ENCODE measurements at regions not wholly inside any gene's neighbourhood (a gene's known extent, or its start where the extent isn't known, plus 50 kb on each side); places are given as distances from the start of the nearest gene placed in this dataset.

DNA sequence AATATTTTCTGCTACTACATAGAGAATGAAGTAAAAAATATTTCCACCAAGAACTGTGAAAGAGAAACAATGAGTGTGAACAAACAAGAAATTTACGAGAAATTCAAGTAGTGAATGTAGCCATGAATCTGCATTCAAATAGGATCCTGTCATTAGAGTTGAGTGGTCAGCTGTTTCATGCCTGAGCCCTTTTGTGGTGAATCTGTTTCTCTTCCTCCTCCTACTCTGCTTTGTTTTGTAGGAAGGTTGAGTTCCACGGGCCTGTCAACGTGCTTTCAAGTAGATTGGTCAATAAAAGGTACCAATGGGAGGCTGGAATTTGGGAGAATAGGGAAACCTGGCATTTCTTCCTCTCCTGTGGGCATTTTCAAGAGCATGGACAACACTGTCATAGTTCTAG is 1749.6 kb upstream of the FLRT2 start:
- no peak for FAIRE-seq

DNA sequence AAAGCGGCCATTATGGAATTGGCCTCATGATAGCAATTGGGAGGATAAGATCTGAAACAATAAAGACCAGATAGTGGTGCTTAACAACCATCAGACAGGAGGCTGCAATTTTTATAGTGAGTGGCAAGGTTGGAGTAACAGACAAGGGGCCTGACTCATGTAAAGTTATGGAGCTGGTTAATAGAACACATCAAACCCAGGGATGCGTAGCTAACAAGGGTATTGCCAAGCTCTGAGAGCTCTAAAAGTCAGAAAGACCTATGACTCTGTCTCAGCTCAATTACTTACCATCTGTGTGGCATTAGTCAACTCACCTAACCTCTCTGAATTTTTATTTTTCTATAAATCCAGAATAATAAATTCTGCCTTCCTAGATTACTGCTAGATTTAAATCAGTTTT is 1731.5 kb upstream of the FLRT2 start:
- no peak for FAIRE-seq

DNA sequence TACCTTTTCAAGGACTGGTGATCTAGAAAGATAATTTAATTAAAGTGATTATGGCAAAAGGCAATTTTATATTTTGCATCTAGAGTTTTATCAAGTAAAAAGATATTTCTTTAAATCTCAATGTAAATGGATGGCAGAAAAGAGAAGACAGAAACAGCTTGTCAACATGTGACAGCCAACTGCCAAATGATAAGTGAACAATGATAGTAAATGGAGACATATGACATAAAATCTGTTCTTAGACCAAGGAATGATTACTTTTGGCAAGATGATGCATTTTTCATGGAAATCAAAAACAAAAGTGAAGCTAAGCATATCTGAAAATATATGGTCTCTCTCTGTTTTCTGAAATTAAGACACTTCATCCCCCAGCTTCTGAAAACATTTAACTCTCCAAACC is 1730.7 kb upstream of the FLRT2 start:
- FAIRE-seq: no peak

DNA sequence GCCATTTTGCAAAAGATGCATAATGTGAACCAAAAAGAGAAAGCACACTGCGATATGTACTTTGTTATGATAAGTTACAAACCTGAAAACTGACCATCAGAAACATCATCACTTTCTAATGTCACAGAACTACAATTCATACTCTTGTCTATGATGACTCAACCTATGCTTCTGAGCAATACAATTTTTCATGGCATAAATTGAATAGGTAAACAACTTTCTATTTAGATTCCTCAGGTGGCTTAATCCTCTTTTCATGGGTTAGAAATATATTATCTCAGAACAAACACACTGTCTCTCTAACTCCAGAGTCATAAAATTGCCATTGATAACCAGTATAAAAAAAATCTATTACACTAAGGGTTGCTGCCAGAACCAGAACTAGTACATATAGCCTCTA is 1715.0 kb upstream of the FLRT2 start:
- no peak for FAIRE-seq

DNA sequence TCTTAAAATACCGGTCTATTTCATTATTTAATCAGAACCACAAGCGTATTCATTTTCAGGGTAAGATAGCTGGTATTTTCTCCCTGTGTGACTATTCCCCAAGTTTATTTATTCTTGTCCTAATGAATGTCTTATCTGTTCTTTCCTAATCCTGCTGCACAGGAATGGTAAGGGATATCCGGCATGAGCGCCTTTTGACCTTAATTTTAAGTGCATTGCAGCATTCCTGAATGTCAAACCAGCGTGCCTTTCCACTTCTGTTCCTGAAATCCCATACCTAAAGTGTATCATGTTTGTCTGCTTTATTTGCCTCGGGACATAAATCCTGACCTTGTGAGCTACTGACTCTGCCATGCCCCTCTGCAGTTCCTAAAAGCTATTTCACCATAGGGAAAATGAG is 1713.2 kb upstream of the FLRT2 start:
- no peak for FAIRE-seq

DNA sequence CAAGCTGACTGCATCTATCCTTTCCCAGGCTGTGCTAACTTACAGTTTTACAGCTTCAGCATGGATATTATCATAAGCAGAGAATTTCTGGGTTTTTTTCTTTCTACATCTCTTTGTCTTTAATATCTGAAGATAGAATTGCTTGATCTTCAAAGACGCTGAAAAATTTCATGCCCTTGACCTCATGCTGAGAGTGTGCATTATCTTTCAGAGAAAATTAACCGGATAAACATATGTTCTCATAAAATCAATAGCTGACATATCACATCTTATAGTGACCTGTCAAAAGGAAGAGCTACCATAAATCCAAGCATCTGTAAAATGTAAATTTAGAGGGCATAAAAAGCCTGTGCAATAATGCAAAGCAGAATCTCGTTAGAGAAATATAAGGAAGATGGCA is 1704.1 kb upstream of the FLRT2 start:
- no peak for FAIRE-seq

DNA sequence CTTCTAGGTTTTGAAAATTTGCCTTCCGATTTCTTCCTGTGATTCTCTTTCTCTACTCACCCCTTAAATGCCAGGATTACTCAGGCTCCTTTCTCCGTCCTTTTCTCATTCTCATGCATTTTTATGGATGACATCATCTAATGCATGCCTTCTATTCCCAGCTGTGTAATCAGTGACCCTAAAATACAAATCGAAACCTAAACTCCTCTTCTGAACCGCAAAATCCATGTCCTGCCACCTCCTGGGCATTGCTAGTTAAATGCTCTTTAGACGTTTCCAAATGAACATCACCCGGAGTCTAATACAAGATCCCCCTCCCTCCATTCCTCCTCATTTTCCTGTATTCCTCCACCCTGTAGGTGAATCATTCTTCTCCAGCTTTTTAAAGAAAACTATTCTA is 1703.1 kb upstream of the FLRT2 start:
- no peak for FAIRE-seq

DNA sequence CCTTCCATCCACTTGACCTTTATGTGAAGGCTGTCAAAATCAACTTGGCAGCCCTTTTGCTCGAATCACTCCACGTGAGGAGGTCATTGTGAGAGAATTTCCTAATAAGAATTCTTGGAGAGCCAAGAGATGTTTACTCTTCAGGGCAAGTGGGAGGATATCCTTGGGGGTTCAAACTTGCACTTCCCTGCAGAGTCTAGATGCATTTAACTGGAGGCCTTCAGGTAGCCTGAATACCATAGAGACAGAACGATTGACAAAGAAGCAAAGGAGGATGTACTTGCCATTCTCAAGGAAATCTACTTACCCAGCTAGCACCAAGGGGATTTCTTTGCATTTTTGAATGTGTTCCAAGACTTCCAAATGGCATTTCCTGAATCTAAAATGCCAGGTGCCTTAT is 1702.6 kb upstream of the FLRT2 start:
- no peak for FAIRE-seq

DNA sequence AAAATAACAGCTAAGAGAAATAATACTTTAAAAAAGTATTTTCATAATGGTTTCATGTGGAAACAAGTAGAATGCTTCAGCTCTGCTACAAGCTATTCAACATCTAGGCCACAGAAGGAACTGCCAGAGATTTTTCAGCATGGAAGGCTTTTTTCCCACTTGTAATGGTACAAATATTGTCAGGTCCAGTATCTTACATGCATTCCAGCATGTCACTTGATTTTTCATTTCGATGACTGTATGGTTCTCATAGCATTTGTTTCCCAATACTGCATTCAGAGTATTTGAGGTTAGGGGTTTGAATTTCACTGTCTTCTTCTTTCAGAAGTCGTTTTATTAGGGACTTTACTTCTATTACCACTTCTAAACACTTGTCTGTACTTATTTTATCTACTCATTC is 1701.5 kb upstream of the FLRT2 start:
- FAIRE-seq: no peak

DNA sequence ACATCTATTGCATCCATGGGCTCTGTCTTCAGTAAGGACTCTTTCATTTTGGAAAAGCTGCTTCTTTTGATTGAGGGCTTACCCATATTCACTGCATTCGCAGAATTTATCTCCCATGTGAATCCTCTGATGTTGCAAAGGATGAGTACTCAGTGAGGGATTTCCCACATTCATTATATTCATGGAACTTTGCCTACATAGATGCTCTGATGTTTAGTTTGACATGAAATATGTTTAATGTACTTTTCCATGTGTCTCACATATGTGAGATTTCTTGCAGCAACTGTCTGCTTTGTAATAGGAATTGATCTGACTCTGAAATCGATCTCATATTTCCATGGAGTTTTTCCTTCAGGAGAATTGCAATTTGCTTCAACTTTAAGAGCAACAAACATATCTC is 1699.6 kb upstream of the FLRT2 start:
- no peak for FAIRE-seq

DNA sequence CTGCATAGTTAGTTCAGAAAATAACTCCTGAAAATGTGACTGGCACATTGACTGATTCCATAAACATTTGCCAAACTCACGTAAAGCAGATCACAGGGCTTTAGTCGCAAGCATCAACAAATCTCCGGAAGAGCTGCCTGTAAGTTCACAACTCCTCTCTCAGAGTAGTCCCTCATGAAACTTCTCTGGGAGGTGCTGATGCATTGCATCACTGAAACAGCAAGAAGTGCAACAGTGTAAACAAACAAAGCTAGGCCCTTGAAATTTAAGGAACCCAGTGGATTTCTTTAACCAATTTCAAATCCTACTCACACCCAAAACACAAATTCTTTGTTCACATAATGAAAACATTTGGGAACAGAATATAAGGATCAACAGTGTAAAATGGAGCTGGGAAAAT is 1691.7 kb upstream of the FLRT2 start:
- FAIRE-seq: no peak

DNA sequence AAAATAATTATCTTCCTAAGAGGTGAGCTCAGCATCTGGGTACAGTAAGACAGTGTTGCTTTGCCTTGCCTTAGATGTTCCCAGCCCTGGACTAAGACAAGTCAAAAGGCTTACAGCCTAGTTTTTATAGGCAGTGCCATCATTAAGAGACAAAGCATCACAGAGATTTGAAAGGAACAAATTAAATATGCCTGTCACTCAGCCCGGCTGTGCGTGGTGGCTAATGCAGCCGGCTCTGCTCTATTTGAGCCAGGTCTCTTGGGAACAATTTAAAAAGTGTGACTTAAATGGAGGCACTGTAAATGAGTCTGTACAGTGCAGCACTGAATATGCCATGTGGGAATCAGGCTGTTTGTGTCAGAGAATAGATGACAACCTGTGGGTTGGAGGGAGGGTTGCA is 1687.4 kb upstream of the FLRT2 start:
- FAIRE-seq: no peak

DNA sequence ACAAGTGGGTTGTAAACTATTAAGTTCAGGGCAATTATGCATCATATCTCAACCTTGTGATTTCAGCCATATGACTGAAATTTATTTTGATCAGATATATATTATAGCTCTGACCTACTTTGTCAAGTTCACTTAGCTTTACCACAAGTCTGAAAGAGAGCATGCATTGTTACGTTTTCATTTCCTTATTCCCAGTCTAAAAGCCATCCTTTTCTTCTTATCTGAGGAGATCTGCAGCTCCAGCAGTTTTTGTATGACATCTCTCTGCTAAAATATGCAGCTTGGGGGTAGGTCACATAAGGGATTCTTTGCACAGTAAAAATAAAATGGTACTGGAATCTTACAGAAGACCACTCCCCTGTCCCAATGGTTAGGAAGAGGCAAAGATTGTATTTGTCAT is 1682.8 kb upstream of the FLRT2 start:
- FAIRE-seq: no peak

DNA sequence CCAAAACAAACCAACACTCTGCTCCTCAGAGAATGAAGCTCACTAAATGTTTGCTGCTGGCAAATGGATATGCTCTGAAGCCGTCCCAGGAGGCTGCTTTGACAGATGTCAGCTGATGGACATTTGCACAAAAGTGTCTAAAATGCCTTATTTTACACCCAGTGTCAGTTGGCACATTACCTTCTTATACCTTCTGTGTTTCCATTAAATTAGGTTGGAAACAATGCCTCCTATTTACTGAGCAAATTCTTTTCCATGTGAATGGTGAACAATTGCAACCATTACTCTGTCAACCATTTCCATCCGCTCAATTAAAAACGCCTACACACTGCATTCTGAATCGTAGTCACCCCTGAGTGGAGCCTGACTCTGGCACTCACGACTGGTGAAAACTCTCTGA is 1679.9 kb upstream of the FLRT2 start:
- FAIRE-seq: no peak

DNA sequence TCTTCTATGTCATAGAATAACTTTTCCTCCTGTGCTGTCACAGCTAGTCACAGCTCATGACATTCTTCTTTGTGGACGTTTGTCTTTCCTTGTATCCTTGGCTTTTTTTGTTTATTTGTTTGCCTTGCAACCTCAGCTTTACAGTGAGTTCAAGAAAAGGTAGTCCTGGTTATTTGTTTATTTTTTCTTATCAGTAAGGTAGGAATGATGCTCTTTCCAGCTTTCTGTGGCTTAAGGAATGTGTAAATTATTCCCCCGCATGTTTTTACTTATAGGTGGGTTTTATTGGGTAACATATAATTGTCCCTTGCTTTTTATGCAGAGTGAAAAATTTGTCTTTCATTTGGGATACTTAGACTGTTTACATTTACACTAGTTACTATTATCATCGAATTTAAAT is 1673.6 kb upstream of the FLRT2 start:
- no peak for FAIRE-seq

DNA sequence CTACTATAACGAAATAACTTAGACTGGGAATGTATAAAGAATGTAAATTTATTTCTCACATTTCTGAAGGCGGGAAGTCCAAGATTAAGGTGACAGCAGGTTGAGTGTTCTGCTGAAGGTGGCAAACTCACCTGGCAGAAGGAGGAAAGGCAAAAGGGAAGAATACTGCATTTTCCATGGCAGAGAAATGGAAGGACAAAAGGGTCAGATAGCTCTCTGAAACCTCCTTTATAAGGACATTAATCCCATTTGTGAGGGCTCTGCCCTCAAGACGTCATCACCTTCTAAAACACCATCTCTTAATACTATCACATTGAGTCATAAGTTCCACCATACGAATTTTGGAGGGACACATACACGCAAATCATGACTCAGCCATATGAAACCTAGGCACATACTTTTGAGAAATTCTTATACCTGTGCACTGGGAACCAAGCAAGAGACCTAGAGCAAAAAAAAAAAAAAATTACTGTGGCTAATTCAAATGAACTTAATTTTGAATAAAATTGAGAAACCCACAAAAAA is 1669.3 kb upstream of the FLRT2 start:
- FAIRE-seq: no peak

DNA sequence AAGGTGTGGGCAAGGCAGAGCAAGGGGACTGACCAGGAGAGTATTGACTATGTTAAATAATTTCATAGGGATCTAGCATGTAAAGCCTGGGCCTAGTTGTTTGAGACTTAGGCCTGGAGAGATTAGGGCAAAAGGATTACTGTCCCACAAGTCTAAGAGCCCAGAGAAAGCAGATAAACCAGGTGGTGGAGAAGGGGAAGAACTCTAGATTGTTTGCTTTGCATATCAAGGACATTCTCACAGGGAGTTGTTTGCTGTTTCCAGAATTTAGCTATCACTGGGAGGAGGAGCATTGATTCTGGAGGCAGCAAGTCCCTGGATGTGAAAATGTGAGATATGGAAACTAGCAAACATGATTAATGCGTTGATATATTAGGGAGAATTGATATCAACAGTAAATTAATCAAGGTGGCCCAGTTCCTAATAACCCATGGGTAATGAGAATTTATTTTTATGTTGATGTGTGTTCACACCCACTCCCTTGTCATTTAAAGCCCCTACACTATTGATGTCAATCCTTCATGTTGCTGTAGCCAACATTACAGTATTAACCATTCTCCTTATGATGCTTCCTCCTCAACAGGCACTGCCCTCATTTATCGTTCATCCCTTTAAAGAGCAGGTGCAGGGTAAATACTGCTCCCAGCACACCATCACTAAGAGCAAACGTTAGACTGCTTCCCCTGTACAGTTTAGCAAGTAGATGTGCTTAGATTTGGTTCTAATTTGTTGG is 1666.7 kb upstream of the FLRT2 start:
- peak; percentile 9 for FAIRE-seq

DNA sequence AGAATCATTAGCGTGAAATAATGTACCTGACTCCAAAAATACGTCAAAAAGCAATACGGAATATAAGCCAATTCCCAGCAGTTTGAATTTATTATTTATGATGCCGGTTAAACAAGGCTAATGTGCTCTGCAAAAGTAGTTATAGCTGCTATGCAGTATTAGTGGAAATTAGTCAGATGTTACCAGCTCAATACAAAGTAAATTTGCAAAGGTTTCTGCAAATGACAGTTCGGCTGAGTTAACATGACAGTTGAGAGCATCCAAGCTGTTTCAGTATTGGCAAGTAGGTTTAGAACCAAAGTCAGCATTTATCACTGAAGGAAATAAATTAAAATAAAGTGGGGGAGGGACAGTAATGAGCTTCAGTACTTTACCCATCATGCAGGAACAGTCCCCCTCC is 1665.8 kb upstream of the FLRT2 start:
- FAIRE-seq: peak; percentile 92

DNA sequence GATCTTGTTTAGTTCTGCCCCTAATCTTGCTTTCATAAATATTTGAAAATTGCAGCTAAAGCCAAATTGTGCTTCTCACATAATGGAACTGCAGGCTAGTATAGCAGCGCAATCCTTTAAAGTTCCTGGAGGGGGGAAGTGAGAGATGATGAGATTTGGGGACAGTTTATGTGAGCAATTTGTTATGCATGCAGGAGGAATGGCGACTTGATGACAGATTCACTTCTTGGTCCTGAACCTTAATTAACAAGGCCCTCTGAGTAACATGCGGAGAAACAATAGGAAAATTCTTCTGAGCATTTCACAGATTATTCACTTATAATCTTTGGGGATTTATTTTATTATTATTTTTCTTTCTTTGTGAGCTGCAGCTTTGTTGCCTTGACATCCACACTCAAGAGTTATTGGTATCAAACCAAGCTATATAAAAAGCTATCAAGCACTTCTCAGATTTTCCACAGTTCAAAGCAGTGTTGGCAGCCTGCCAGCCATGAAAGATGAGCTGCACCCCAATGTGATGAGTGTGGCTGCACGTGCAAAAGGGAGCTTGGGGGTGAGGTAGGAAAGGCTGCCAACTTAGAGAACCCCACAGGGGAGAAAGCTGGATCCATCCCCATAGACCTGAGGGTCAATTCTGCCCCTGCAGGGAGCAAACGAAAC is 1662.2 kb upstream of the FLRT2 start:
- no peak for FAIRE-seq

DNA sequence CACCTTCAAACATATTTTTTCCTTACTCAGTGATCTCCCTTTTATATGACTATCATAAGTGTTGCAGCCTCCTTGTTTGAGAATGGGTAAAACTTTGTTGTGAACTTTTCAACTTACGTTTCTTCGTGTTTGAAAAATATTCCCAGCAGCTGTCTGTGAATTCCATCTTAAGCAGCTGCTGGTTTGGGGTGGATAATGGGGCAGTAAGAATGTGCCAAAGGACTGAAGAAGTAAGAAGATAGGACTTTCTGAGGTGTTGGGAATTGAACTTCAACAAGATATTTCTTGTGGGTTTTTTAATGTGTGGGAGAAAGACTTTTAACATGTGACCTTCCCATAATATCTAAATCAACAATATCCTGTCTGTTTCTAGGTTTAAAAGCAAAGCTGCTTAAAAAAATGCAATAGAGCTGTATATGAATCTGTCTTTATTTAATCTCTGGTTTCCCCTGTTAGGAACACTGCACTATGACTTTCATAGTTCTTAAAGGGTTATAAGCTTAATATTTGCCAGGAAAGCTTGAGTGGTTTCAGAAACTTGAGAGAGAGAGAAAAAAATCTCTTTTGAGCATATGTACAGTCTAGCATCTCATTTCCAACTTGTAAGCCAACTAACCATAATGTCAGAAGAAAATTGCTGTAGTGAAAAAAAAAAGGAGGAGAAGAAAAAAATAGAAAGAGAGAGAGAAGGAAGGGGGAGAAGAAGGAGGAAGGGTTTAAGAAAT is 1659.2 kb upstream of the FLRT2 start:
- FAIRE-seq: no peak

DNA sequence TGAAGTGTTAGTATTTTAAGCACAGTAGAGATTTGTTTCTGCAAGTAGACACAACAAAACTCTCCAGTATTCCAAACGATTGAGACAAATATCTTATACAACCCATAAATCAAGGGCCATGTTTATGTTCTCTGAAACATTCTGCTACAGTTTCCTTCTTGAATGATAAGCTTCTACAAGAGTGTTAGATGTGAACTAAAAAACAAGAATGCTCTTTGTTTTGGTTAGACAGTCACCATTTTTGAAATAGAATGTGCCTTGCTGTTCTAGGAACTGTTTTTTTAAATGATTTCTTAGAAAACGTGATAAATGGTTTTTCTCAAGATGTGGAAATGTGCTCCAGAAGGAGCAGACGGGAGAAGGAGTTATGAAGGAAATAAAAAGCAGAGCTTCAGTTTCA is 1656.3 kb upstream of the FLRT2 start:
- FAIRE-seq: no peak

DNA sequence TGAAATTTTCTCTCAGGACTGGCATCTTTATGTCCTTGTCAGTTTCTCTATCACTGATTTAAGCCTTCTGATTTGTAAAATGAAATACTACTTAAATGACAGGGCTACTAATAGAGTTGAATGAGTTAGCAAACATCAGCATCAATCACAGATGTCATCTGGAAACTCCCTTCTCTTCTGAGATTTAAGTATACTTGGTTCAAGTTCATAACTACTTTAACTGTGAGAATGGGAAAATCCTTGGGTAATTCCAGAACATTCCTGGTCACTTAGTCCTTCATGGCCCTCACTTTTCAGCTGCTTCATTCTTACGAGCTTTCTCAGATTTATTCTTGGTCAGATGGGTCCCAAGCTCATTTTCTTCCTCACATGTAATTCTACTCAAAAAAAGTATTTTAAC is 1655.3 kb upstream of the FLRT2 start:
- no peak for FAIRE-seq

DNA sequence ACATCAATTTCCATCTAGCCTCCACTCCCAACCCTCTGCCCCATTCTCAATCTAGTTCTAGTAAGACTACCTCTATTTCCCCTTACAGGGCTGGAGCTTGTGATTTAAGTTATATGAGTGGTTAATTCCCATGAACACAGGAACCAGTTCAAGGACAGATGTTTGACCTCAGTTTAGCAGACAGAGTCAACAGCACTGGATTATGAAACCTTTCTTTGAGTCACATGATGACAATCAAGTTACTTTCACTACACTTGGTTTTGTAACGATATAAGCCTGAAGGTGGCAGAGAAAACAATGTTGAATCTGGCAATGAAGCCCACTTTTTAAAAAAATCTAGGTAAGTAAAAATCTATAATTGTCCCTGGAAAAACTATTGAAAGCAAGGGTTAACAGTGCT is 1646.2 kb upstream of the FLRT2 start:
- FAIRE-seq: no peak

DNA sequence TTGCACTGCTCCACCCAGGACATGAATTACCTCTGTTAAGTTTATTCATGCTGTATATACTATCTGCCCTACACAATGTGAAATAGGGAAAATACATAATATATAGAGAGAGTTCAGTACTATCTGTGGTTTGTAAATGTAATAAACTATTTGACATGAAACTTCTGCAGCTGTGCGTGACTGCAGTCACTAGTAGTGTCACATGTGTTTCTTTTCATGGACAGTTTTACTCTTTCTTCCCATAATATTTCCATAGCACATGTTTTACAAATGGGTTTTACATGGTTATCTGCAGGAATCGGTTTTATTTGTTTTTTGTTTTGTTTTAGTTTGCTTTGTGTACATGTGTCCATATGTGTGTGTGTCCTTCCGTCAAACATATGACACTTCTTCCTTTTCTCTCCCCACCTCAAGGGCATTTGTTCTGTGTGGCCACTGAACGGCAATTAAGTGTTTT is 1644.1 kb upstream of the FLRT2 start:
- FAIRE-seq: no peak
